Stimulated activated CD4-positive, alpha-beta T cell treated with anti-CD3 and anti-CD28 coated beads, Interleukin-4, amount 100 ng/mL, for 4 hours (primary cell): ENCODE measurements at regions not wholly inside any gene's neighbourhood (a gene's known extent, or its start where the extent isn't known, plus 50 kb on each side); places are given as distances from the start of the nearest gene placed in this dataset.

Experiments
- DNase-seq, 2 experiments: peaks; one replicate each; pipeline ENCODE4 v3.0.0-alpha.2; 2020

DNA sequence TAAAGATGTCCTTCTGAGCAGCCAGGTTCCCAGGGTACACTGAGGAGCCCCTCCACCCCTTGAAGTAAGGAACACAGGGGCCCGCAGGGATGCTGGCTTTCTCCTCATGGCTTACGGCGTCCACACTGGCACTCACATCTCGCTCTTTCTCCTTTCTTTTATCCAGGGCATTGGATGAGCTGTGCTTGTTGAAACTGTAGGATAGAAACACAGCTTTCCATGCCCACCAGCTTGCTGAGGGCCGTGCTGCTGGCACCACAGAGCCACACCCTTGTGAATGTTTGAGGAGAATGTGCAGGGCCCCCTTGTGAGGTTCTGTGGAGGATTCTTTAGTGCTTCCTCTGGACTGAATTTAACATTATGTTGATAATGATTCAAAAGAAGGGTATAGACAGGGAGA, 51.7 kb upstream of the B3GAT1 start:
- no peak for DNase-seq
